Lower lobe of right lung (tissue), 2 donors: ENCODE measurements at regions not wholly inside any gene's neighbourhood (a gene's known extent, or its start where the extent isn't known, plus 50 kb on each side); places are given as distances from the start of the nearest gene placed in this dataset.

Experiments used
- ATAC-seq, 2 donors: fragments of 200-7000 bp; cut with Tn5 transposase; one replicate each; pipeline ENCODE4 v1.9.1; 2020 to 2022; ENCODE audit warnings: mild to moderate bottlenecking in 2 of 2, moderate library complexity in 2 of 2
- DNase-seq: peaks from one replicate; pipeline ENCODE4 v3.0.0-alpha.2; 2020
- H3K27ac ChIP-seq: fragments of 200-600 bp; one replicate; pipeline ENCODE4 v1.8.0; 2022
- H3K27me3 ChIP-seq: fragments of 200-600 bp; one replicate; pipeline ENCODE4 v1.8.0; 2022; ENCODE audit warnings: low read depth
- H3K36me3 ChIP-seq: fragments of 200-600 bp; one replicate; pipeline ENCODE4 v1.8.0; 2022; ENCODE audit warnings: mild to moderate bottlenecking
- H3K4me1 ChIP-seq: fragments of 200-600 bp; one replicate; pipeline ENCODE4 v1.8.0; 2022
- H3K4me3 ChIP-seq: fragments of 200-600 bp; one replicate; pipeline ENCODE4 v1.8.0; 2022; ENCODE audit warnings: mild to moderate bottlenecking
- H3K9me3 ChIP-seq: fragments of 200-600 bp; one replicate; pipeline ENCODE4 v1.8.0; 2022
- intact Hi-C: fragments of 100-400 bp; cut with DNase I; formaldehyde crosslinking; loops from one replicate; pipeline ENCODE4 v1.11.0; 2022
- TF ChIP-seq, protein P1 (sequence below): fragments of 200-600 bp; IDR thresholded peaks from one replicate; pipeline ENCODE4 v1.8.0; 2022; ENCODE audit warnings: antibody characterized with exemption, mild to moderate bottlenecking
- donor health status: DM: no; HTN: yes; CAD: no; lungs with severe emphysema.

DNA sequence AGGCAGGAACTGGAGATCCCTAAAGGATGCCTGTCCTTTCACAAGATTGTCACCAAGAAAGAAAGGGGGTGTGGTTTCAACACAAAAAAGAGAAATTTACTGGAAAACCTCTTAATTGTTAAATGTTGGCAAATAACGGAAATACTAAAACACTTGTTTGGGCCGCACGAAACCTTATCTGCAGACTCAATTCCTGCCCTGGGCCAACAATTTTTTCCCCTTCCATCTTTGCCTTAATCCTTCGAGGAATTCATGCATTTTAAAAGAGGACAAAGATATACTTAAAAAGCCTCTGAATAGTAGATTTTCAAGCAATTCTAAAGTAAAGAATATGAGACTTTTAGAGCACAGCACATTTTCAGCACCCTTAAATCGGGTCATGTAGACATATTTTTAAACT is 366.2 kb downstream of the DUSP6 start:
- Histone ChIP-seq H3K36me3 (no peaks in the 10 kb centered on the region), H3K4me1 (no peaks in the 10 kb centered on the region), H3K27me3 (no peaks in the 10 kb centered on the region), H3K4me3 (no peak overlapping the region), H3K9me3 (no peaks in the 10 kb centered on the region), H3K27ac (no peak overlapping the region)
- DNase-seq (no peak), ATAC-seq (no peak)
- TF ChIP-seq, protein P1, sequence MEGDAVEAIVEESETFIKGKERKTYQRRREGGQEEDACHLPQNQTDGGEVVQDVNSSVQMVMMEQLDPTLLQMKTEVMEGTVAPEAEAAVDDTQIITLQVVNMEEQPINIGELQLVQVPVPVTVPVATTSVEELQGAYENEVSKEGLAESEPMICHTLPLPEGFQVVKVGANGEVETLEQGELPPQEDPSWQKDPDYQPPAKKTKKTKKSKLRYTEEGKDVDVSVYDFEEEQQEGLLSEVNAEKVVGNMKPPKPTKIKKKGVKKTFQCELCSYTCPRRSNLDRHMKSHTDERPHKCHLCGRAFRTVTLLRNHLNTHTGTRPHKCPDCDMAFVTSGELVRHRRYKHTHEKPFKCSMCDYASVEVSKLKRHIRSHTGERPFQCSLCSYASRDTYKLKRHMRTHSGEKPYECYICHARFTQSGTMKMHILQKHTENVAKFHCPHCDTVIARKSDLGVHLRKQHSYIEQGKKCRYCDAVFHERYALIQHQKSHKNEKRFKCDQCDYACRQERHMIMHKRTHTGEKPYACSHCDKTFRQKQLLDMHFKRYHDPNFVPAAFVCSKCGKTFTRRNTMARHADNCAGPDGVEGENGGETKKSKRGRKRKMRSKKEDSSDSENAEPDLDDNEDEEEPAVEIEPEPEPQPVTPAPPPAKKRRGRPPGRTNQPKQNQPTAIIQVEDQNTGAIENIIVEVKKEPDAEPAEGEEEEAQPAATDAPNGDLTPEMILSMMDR, result no peak
- intact Hi-C loops, result no loop called here

DNA sequence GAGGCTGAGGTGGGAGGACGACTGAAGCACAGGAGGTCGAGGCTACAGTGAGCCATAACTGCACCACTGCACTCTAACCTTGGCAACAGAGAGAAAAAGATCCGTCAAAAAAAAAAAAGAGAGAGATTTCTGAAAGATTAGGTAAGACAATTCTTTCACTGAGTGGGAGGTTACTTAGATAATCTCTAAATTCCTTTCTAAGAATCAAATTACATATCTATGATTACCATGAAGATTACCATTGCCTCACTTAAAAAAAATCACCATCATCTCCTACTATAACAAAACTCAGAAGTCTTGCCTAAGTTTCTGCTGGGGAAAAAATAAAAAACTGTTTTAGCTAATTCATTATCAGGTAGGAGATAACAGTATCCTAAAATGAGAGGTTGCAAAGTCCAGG is 366.7 kb downstream of the DUSP6 start:
- no peak for DNase-seq
- Histone ChIP-seq H3K4me1 (no peaks in the 10 kb centered on the region), H3K9me3 (no peaks in the 10 kb centered on the region), H3K36me3 (no peaks in the 10 kb centered on the region), H3K27ac (no peak overlapping the region), H3K27me3 (no peaks in the 10 kb centered on the region), H3K4me3 (no peak overlapping the region)
- TF ChIP-seq, protein P1, result no peak
- no peak for ATAC-seq
- intact Hi-C loops, result no loop called here

DNA sequence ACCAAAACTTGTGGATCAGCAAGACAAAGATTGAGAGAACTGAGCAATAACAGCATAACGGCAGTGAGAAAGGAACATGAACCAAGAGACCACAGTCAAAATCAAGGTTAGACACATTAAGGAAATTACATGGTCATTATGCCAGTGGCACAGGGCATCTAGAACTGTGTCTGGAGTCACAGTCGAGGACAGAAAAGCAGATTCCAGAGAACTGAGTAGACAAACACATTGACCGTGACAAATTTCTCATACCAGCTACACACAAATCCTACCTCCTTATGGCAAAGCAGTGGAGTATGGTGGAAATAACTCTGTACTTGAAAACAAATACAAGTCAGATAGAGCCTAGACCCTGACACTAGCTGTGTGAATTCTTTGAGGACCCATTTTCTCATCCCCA is 367.3 kb downstream of the DUSP6 start:
- Histone ChIP-seq H3K9me3 (no peaks in the 10 kb centered on the region), H3K4me3 (no peak overlapping the region), H3K27me3 (no peaks in the 10 kb centered on the region), H3K4me1 (no peaks in the 10 kb centered on the region), H3K27ac (no peak overlapping the region), H3K36me3 (no peaks in the 10 kb centered on the region)
- ATAC-seq (no peak), DNase-seq (no peak)
- TF ChIP-seq, protein P1, result no peak
- intact Hi-C loops, result no loop called here

DNA sequence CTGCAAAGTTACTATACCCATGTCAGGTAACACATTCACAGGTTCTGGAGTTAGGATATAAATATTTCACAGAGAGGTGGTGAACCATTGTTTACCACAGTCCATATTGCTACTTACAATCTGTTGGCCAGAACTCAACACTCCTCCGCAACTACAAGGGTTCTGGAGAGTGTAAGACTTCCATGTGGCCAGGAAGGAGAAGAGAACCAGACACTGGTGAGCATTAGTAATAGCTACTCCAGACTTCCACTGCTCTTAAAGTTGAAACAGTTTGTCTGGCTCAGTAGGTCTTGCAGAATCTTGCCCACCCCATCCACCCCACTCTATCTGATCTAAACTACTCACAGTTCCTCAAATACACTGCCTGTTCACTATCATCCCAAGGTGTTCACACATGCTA is 369.6 kb downstream of the DUSP6 start:
- Histone ChIP-seq H3K36me3 (no peaks in the 10 kb centered on the region), H3K27me3 (no peaks in the 10 kb centered on the region), H3K4me1 (no peaks in the 10 kb centered on the region), H3K4me3 (no peak overlapping the region), H3K27ac (no peak overlapping the region), H3K9me3 (no peaks in the 10 kb centered on the region)
- DNase-seq, result no peak
- no peak for ATAC-seq
- intact Hi-C loops, result no loop called here
- TF ChIP-seq, protein P1, result no peak

DNA sequence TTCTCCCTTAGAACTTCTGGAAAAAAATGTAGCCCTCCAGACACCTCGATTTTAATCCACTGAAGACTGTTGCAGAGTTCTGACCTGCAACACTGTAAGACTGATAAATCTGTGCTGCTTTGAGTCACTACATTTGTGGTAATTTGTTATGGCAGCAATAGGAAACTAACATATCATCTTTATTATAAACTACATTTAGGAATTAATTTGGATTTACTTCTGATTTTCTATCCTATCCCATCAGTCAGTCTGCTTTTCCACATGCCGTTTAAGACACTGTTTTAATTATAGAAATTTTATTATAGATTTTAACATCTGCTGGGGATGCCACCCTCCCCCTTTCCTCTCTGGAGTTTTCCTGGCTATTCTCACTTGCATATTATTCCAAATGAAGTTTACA is 375.2 kb downstream of the DUSP6 start:
- Histone ChIP-seq H3K36me3 (no peaks in the 10 kb centered on the region), H3K27me3 (no peaks in the 10 kb centered on the region), H3K9me3 (no peaks in the 10 kb centered on the region), H3K4me1 (no peaks in the 10 kb centered on the region), H3K4me3 (no peak overlapping the region), H3K27ac (no peak overlapping the region)
- intact Hi-C loops, result no loop called here
- ATAC-seq (no peak), DNase-seq (no peak)
- TF ChIP-seq, protein P1, result no peak

DNA sequence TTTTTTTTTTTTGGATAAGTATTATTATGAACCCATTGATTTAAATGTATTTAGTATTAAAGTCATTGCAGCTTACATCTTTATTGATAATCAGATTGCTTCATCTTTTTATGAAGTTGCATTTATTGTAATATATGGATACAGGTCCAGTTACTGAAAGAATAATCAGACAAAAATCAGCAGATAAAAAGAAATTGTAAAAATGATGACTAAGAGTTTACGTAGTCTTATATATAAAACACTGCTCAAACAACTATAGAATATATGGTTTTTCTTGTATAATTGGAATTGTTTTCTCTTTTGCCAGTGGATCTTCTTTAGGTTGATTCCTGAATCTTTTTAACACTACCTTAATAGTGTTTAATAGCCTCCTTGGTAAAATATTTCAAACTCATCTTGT is 378.3 kb downstream of the DUSP6 start:
- ATAC-seq, result no peak
- Histone ChIP-seq H3K36me3 (no peaks in the 10 kb centered on the region), H3K4me3 (no peak overlapping the region), H3K4me1 (no peaks in the 10 kb centered on the region), H3K27ac (no peak overlapping the region), H3K9me3 (no peaks in the 10 kb centered on the region), H3K27me3 (no peaks in the 10 kb centered on the region)
- DNase-seq, result no peak
- intact Hi-C loops, result no loop called here
- TF ChIP-seq, protein P1, result no peak
